Esophagus muscularis mucosa (tissue), 4 donors: ENCODE measurements at regions not wholly inside any gene's neighbourhood (a gene's known extent, or its start where the extent isn't known, plus 50 kb on each side); places are given as distances from the start of the nearest gene placed in this dataset.

Source experiments
- DNase-seq: peaks from one replicate; pipeline ENCODE4 v3.0.0-alpha.2; 2017; ENCODE audit errors: extremely low spot score
- H3K27ac ChIP-seq, 4 donors: fragments of 200-600 bp; sonication (generic); replicated peaks in 1 of 4; 1 replicate in 3 of 4; 2 replicates in 1 of 4; pipeline ENCODE4 v1.5.1; 2016 to 2019; ENCODE audit warnings: mild to moderate bottlenecking in 1 of 4
- H3K27me3 ChIP-seq, 4 donors: fragments of 200-600 bp; sonication (generic); one replicate each; pipeline versions ENCODE4 v1.5.1 to v1.6.0; 2016 to 2019
- H3K36me3 ChIP-seq, 4 donors: fragments of 200-600 bp; sonication (generic); one replicate each; pipeline ENCODE4 v1.5.1; 2016 to 2019
- H3K4me1 ChIP-seq, 4 donors: fragments of 200-600 bp; sonication (generic); one replicate each; pipeline ENCODE4 v1.5.1; 2016 to 2019
- H3K4me3 ChIP-seq, 4 donors: fragments of 200-600 bp; sonication (generic); 1 replicate in 2 of 4; 2 replicates in 2 of 4; pipeline ENCODE4 v1.5.1; 2016 to 2019; ENCODE audit warnings: mild to moderate bottlenecking in 4 of 4, moderate library complexity in 1 of 4
- H3K9me3 ChIP-seq, 4 donors: fragments of 200-600 bp; sonication (generic); 1 replicate in 3 of 4; 2 replicates in 1 of 4; pipeline ENCODE4 v1.5.1; 2016 to 2019
- EP300 ChIP-seq: sonication (generic); formaldehyde crosslinking; IDR thresholded peaks from one replicate; pipeline ENCODE4 v1.6.1; 2017; ENCODE audit warnings: antibody characterized with exemption
- POLR2A ChIP-seq: fragments of 450-650 bp; IDR thresholded peaks from one replicate; pipeline ENCODE4 v1.6.1; 2017; ENCODE audit warnings: antibody characterized with exemption, moderate library complexity, mild to moderate bottlenecking, low read depth
- POLR2AphosphoS5 ChIP-seq, 2 donors: sonication (generic); formaldehyde crosslinking; IDR thresholded peaks; one replicate each; pipeline ENCODE4 v1.6.1; 2017; ENCODE audit warnings: antibody characterized with exemption in 2 of 2
- WGBS: methylation state at CpG from one replicate; pipeline ENCODE4 v1.1.5; 2018; 5-methylcytosine and 5-hydroxymethylcytosine counted together
- intact Hi-C: fragments of 100-400 bp; cut with DNase I; formaldehyde crosslinking; loops from one replicate; pipeline ENCODE4 v1.15.1; 2023
- TF ChIP-seq, protein P1 (sequence below), 3 experiments: fragments of 200-600 bp in 2 of 3; fragments of 450-650 bp in 1 of 3; sonication (generic) in 2 of 3; IDR thresholded peaks; one replicate each; pipeline ENCODE4 v1.5.1; 2017 to 2019; ENCODE audit warnings: antibody characterized with exemption in 3 of 3, mild to moderate bottlenecking in 2 of 3, moderate library complexity in 1 of 3

DNA sequence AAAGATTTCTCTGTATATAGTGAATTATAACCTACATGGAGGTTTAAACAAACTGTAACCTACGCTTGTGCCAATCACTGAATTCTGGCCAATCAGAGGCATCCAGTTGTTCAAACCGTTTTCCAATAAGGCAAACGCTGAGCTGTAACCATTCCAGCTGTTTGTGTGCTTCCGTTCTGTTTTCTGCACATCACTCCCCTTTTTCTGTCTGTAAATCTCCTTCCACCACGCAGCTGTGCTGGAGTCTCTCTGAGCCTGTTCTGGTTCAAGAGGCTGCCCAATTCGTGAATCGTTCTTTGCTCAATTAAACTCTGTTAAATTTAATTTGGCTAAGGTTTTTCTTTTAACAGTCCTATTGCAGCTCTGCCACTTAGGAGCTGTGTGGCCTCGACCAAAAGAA lies 552.5 kb downstream of the FGF9 start:
- Histone ChIP-seq H3K27ac (no peak overlapping the region), H3K27me3 (no peaks in the 10 kb centered on the region), H3K36me3 (no peaks in the 10 kb centered on the region), H3K4me3 (no peak overlapping the region), H3K9me3 (no peaks in the 10 kb centered on the region), H3K4me1 (peaks cover 8 to 10% (median 9%) of the 10 kb centered on the region in 4 donors)
- WGBS = 79% methylated on average over 8 of the region's 8 CpGs
- no peak for DNase-seq
- TF ChIP-seq POLR2A (no peak), POLR2AphosphoS5 (IDR thresholded peaks at IDR 0.05) (no peak), EP300 (no peak)
- TF ChIP-seq, protein P1, sequence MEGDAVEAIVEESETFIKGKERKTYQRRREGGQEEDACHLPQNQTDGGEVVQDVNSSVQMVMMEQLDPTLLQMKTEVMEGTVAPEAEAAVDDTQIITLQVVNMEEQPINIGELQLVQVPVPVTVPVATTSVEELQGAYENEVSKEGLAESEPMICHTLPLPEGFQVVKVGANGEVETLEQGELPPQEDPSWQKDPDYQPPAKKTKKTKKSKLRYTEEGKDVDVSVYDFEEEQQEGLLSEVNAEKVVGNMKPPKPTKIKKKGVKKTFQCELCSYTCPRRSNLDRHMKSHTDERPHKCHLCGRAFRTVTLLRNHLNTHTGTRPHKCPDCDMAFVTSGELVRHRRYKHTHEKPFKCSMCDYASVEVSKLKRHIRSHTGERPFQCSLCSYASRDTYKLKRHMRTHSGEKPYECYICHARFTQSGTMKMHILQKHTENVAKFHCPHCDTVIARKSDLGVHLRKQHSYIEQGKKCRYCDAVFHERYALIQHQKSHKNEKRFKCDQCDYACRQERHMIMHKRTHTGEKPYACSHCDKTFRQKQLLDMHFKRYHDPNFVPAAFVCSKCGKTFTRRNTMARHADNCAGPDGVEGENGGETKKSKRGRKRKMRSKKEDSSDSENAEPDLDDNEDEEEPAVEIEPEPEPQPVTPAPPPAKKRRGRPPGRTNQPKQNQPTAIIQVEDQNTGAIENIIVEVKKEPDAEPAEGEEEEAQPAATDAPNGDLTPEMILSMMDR (IDR thresholded peaks at IDR 0.05) = no peak
- intact Hi-C loops = no loop called here

DNA sequence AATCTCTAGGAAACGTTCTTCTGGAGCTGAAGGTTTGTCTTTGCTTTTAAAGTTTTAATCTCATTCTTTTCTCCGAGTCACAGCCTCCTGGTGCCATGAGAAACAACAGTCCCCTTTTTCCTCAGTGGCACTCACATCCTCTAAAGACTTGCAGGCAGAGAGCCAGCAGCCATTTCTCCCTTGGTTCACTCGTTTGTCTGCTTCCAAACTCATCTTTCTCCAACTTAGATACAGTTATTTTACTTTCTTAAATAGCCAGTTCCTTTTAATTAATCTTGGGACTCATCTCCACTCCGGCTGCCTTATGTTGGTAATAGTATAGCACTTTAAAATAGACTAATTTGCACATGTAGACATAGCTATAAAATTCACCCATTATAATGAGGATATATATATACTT lies 555.2 kb downstream of the FGF9 start:
- Histone ChIP-seq H3K27me3 (no peaks in the 10 kb centered on the region), H3K4me3 (no peak overlapping the region), H3K36me3 (no peaks in the 10 kb centered on the region), H3K27ac (no peak overlapping the region), H3K9me3 (no peaks in the 10 kb centered on the region), H3K4me1 (peaks cover 0 to 6% (median 0%) of the 10 kb centered on the region in 4 donors)
- no peak for DNase-seq
- TF ChIP-seq EP300 = no peak
- TF ChIP-seq POLR2AphosphoS5 (IDR thresholded peaks at IDR 0.05) = no peak
- TF ChIP-seq POLR2A = no peak
- TF ChIP-seq, protein P1 (IDR thresholded peaks at IDR 0.05) = no peak
- intact Hi-C loops = no loop called here
- 62% methylated on average over 4 of the region's 4 CpGs for WGBS

DNA sequence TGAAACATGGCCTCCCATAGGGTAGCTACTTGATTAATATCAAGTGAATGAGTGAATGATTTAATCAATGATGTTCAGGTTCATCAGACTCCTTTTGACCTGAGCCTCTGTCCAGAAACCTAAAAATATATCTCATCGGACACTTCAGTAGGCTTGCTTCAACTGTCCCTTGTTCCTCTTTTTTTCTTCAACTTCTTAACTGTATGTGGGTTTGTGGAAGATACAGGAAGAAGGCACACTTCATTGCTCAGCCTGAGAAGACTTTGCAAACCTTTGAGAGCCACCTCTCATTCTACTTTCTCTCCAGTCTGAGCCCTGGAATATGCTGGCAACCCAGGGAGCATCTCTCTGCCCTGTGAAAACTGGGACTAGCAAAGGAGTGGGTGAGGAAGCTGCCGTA lies 557.0 kb downstream of the FGF9 start:
- no peak overlapping the region for H3K4me3 ChIP-seq
- no peaks in the 10 kb centered on the region for H3K36me3 ChIP-seq
- no peaks in the 10 kb centered on the region for H3K9me3 ChIP-seq
- 83% methylated on average over 2 of the region's 2 CpGs for WGBS
- no peak overlapping the region for H3K27ac ChIP-seq
- intact Hi-C loops = no loop called here
- peaks cover 0 to 6% (median 0%) of the 10 kb centered on the region in 4 donors for H3K4me1 ChIP-seq
- no peaks in the 10 kb centered on the region for H3K27me3 ChIP-seq
- TF ChIP-seq POLR2AphosphoS5 (IDR thresholded peaks at IDR 0.05) (no peak), POLR2A (no peak), EP300 (no peak)
- TF ChIP-seq, protein P1 (IDR thresholded peaks at IDR 0.05) = no peak
- no peak for DNase-seq

DNA sequence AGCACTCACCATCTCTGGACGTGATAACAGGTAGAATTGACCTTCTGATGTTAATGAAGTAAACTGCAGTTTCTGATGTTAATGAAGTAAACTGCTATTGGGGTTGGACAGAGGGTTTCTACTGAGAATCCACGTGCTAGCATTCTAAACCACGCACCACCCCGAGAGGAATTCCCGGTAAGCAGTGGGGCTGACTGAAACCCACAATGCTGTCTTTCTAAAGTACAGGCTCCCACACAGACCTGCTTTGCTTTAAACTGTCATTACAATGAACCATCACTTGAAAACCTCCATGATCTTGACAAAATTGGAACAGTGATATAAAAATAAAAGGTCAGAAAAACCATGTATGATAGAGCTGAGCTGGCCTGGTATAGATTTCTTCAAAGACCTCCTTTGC lies 559.0 kb downstream of the FGF9 start:
- H3K27ac ChIP-seq = no peak overlapping the region

DNA sequence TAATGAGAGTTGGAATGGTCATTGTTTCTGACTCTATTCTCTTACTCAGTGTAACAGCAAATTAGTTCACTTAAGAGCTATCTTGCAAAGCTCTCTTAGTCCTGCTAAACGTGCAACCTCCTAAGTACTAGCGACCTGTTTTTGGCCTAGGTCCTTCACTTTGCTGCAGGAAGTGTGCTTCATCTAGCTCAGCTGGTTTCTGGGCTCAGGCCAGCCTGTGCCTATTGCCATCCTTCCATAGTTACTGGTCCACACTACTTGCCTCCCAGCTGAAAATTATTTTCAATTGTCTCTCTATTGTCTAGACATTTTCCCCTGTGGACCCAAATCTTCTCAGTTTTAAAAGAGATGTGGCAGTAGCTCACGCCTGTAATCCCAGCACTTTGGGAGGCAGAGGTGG lies 561.3 kb downstream of the FGF9 start:
- peaks cover 0 to 3% (median 0%) of the 10 kb centered on the region in 4 donors for H3K4me1 ChIP-seq
- no peak overlapping the region for H3K27ac ChIP-seq
- no peak overlapping the region for H3K4me3 ChIP-seq
- H3K36me3 ChIP-seq = no peaks in the 10 kb centered on the region
- TF ChIP-seq EP300 = no peak
- TF ChIP-seq POLR2A = no peak
- TF ChIP-seq, protein P1 (IDR thresholded peaks at IDR 0.05) = no peak
- TF ChIP-seq POLR2AphosphoS5 (IDR thresholded peaks at IDR 0.05) = no peak
- H3K9me3 ChIP-seq = no peaks in the 10 kb centered on the region
- 92% methylated on average over 3 of the region's 3 CpGs for WGBS
- H3K27me3 ChIP-seq = no peaks in the 10 kb centered on the region
- peak; percentile 17 for DNase-seq
- intact Hi-C loops = no loop called here

More for the DNA sequence above, 559.0 kb downstream of the FGF9 start:
- no peaks in the 10 kb centered on the region for H3K27me3 ChIP-seq
- no peak for TF ChIP-seq EP300
- peaks cover 0 to 6% (median 0%) of the 10 kb centered on the region in 4 donors for H3K4me1 ChIP-seq
- H3K9me3 ChIP-seq = no peaks in the 10 kb centered on the region
- DNase-seq = no peak
- H3K36me3 ChIP-seq = no peaks in the 10 kb centered on the region
- intact Hi-C loops = no loop called here
- H3K4me3 ChIP-seq = no peak overlapping the region
- 84% methylated on average over 5 of the region's 5 CpGs for WGBS
